GM21576 (cell line): ENCODE measurements at regions not wholly inside any gene's neighbourhood (a gene's known extent, or its start where the extent isn't known, plus 50 kb on each side); places are given as distances from the start of the nearest gene placed in this dataset.
"Not testable (repeated sequence)": the region's sequence is repeated elsewhere in the genome, so short reads cannot be mapped to it uniquely, and the experiment has no call there.

Source experiments
- ATAC-seq: cut with Tn5 transposase; IDR thresholded peaks from one replicate; pipeline ENCODE4 v1.9.1; 2021; ENCODE audit warnings: mild to moderate bottlenecking, moderate library complexity; ENCODE audit not compliant: unreplicated experiment

- no peak for ATAC-seq
These were observed 276.5 kb downstream of the NUAK1 start for GRCh38 chr12:105862163-105862821.

- no peak for ATAC-seq
These were observed 274.4 kb downstream of the NUAK1 start for GRCh38 chr12:105864316-105864715.

GRCh38 chr12:105864901-105865300, 273.9 kb downstream of the NUAK1 start:
- ATAC-seq = no peak

GRCh38 chr12:105865886-105866285, 272.9 kb downstream of the NUAK1 start:
- ATAC-seq = no peak

- ATAC-seq = no peak
These were observed 264.6 kb downstream of the NUAK1 start for GRCh38 chr12:105874121-105874520.

GRCh38 chr12:105876396-105876927, 262.3 kb downstream of the NUAK1 start:
- ATAC-seq = no peak

- ATAC-seq = no peak
These were observed 259.8 kb downstream of the NUAK1 start for GRCh38 chr12:105878964-105879363.

GRCh38 chr12:105880824-105881388, 257.8 kb downstream of the NUAK1 start:
- no peak for ATAC-seq

GRCh38 chr12:105882404-105882803, 256.4 kb downstream of the NUAK1 start:
- ATAC-seq = no peak

GRCh38 chr12:105887131-105887530, 251.6 kb downstream of the NUAK1 start:
- ATAC-seq = no peak

GRCh38 chr12:105888696-105889095, 250.1 kb downstream of the NUAK1 start:
- no peak for ATAC-seq

GRCh38 chr12:105892362-105892910, 246.3 kb downstream of the NUAK1 start:
- no peak for ATAC-seq

GRCh38 chr12:105895197-105895832, 243.4 kb downstream of the NUAK1 start:
- not testable (repeated sequence) for ATAC-seq

- no peak for ATAC-seq
These were observed 241.4 kb downstream of the NUAK1 start for GRCh38 chr12:105897311-105897725.

GRCh38 chr12:105898271-105898670, 240.5 kb downstream of the NUAK1 start:
- not testable (repeated sequence) for ATAC-seq

- no peak for ATAC-seq
These were observed 239.2 kb downstream of the NUAK1 start for GRCh38 chr12:105899589-105899988.

GRCh38 chr12:105906561-105906960, 232.2 kb downstream of the NUAK1 start:
- no peak for ATAC-seq

- no peak for ATAC-seq
These were observed 230.8 kb downstream of the NUAK1 start for GRCh38 chr12:105907982-105908381.

GRCh38 chr12:105910030-105910429, 228.7 kb downstream of the NUAK1 start:
- no peak for ATAC-seq

GRCh38 chr12:105911966-105912365, 226.8 kb downstream of the NUAK1 start:
- no peak for ATAC-seq

- ATAC-seq = no peak
These were observed 225.7 kb downstream of the NUAK1 start for GRCh38 chr12:105912882-105913678.
